ENCODE measurements at regions not wholly inside any gene's neighbourhood (a gene's known extent, or its start where the extent isn't known, plus 50 kb on each side); places are given as distances from the start of the nearest gene placed in this dataset.

- 91% methylated on average over 1 of the region's 1 CpG; no CpG with 5 or more reads in 1 of the 2 experiments for WGBS, 2 experiments (ENCODE audit: insufficient coverage in 1 of 2, insufficient read length in 1 of 2)
- peaks cover 18% of the 10 kb centered on the region for H3K4me1 Mint-ChIP-seq
- H3K27me3 Mint-ChIP-seq (ENCODE audit: insufficient read depth): no peaks in the 10 kb centered on the region
- H3K27me3 ChIP-seq (ENCODE audit: control insufficient read depth, insufficient read depth, low read length, poor library complexity, severe bottlenecking): no peaks in the 10 kb centered on the region
- H3K27ac Mint-ChIP-seq: no peak overlapping the region
- no peak for TF ChIP-seq CTCF (conservative IDR thresholded peaks at IDR 0.05)
- no peak overlapping the region for H3K4me3 ChIP-seq (ENCODE audit: low read length)
- no peaks in the 10 kb centered on the region for H3K9me3 Mint-ChIP-seq
- H3K27ac ChIP-seq (ENCODE audit: low read depth, low read length): no peak overlapping the region
- H3K9ac ChIP-seq (ENCODE audit: extremely low read depth, low read length, poor library complexity, severe bottlenecking): no peak overlapping the region
- peaks cover 7% of the 10 kb centered on the region for H3K4me1 ChIP-seq (ENCODE audit: control insufficient read depth, insufficient read depth, low read length)
- H3K36me3 ChIP-seq (ENCODE audit: control insufficient read depth, insufficient read depth, low read length): no peaks in the 10 kb centered on the region
- H3K4me3 Mint-ChIP-seq: no peak overlapping the region
- DNase-seq: no peak
- H3K9me3 ChIP-seq (ENCODE audit: control insufficient read depth, low read length): no peaks in the 10 kb centered on the region
- no peaks in the 10 kb centered on the region for H3K36me3 Mint-ChIP-seq (ENCODE audit: low read depth)
These were observed 265.9 kb downstream of the FGFR2 start for GRCh38 chr10:121332353-121332752.

GRCh38 chr10:121332829-121333765, 265.1 kb downstream of the FGFR2 start:
- H3K4me3 Mint-ChIP-seq: no peak overlapping the region
- no peak for TF ChIP-seq CTCF (conservative IDR thresholded peaks at IDR 0.05)
- no peaks in the 10 kb centered on the region for H3K9me3 ChIP-seq (ENCODE audit: control insufficient read depth, low read length)
- H3K4me1 Mint-ChIP-seq: peaks cover 20% of the 10 kb centered on the region
- H3K4me3 ChIP-seq (ENCODE audit: low read length): no peak overlapping the region
- no peaks in the 10 kb centered on the region for H3K27me3 ChIP-seq (ENCODE audit: control insufficient read depth, insufficient read depth, low read length, poor library complexity, severe bottlenecking)
- WGBS, 2 experiments (ENCODE audit: insufficient coverage in 1 of 2, insufficient read length in 1 of 2): 95 to 98% methylated on average over 5 of the region's 5 CpGs
- no peaks in the 10 kb centered on the region for H3K36me3 ChIP-seq (ENCODE audit: control insufficient read depth, insufficient read depth, low read length)
- peaks cover 9% of the 10 kb centered on the region for H3K4me1 ChIP-seq (ENCODE audit: control insufficient read depth, insufficient read depth, low read length)
- no peaks in the 10 kb centered on the region for H3K27me3 Mint-ChIP-seq (ENCODE audit: insufficient read depth)
- H3K36me3 Mint-ChIP-seq (ENCODE audit: low read depth): no peaks in the 10 kb centered on the region
- no peaks in the 10 kb centered on the region for H3K9me3 Mint-ChIP-seq
- no peak for DNase-seq
- no peak overlapping the region for H3K27ac Mint-ChIP-seq
- no peak overlapping the region for H3K9ac ChIP-seq (ENCODE audit: extremely low read depth, low read length, poor library complexity, severe bottlenecking)
- no peak overlapping the region for H3K27ac ChIP-seq (ENCODE audit: low read depth, low read length)

GRCh38 chr10:121335386-121335925, 262.8 kb downstream of the FGFR2 start:
- no peak for DNase-seq
- no peak overlapping the region for H3K4me3 ChIP-seq (ENCODE audit: low read length)
- no peaks in the 10 kb centered on the region for H3K27me3 ChIP-seq (ENCODE audit: control insufficient read depth, insufficient read depth, low read length, poor library complexity, severe bottlenecking)
- no peak for TF ChIP-seq CTCF (conservative IDR thresholded peaks at IDR 0.05)
- no peak overlapping the region for H3K4me3 Mint-ChIP-seq
- no peaks in the 10 kb centered on the region for H3K9me3 Mint-ChIP-seq
- peaks cover 25% of the 10 kb centered on the region for H3K4me1 ChIP-seq (ENCODE audit: control insufficient read depth, insufficient read depth, low read length)
- no peak overlapping the region for H3K9ac ChIP-seq (ENCODE audit: extremely low read depth, low read length, poor library complexity, severe bottlenecking)
- H3K36me3 Mint-ChIP-seq (ENCODE audit: low read depth): no peaks in the 10 kb centered on the region
- H3K27me3 Mint-ChIP-seq (ENCODE audit: insufficient read depth): peaks cover 3% of the 10 kb centered on the region
- H3K9me3 ChIP-seq (ENCODE audit: control insufficient read depth, low read length): no peaks in the 10 kb centered on the region
- H3K27ac Mint-ChIP-seq: no peak overlapping the region
- H3K36me3 ChIP-seq (ENCODE audit: control insufficient read depth, insufficient read depth, low read length): no peaks in the 10 kb centered on the region
- WGBS, 2 experiments (ENCODE audit: insufficient coverage in 1 of 2, insufficient read length in 1 of 2): 87 to 89% methylated on average over 6 to 7 of the region's 7 CpGs
- H3K4me1 Mint-ChIP-seq: peaks cover 44% of the 10 kb centered on the region
- no peak overlapping the region for H3K27ac ChIP-seq (ENCODE audit: low read depth, low read length)
